ELF-1 (cell line): ENCODE measurements at regions not wholly inside any gene's neighbourhood (a gene's known extent, or its start where the extent isn't known, plus 50 kb on each side); places are given as distances from the start of the nearest gene placed in this dataset.

Experiments
- DNase-seq: peaks from one replicate; pipeline ENCODE4 v3.0.0-alpha.2; 2016; ENCODE audit warnings: low read depth, low spot score

GRCh38 chr11:104339380-104339831, 175.5 kb upstream of the PDGFD start:
- DNase-seq: no peak

GRCh38 chr11:104338186-104338585, 174.2 kb upstream of the PDGFD start:
- no peak for DNase-seq

- no peak for DNase-seq
Observed at GRCh38 chr11:104337273-104337672, 173.3 kb upstream of the PDGFD start.

- DNase-seq: peak; percentile 34
Observed at GRCh38 chr11:104333977-104334376, 170.0 kb upstream of the PDGFD start.

GRCh38 chr11:104332110-104332509, 168.2 kb upstream of the PDGFD start:
- DNase-seq: peak; percentile 68

- DNase-seq: no peak
Observed at GRCh38 chr11:104329078-104329665, 165.2 kb upstream of the PDGFD start.

- DNase-seq: no peak
Observed at GRCh38 chr11:104328512-104328907, 164.6 kb upstream of the PDGFD start.

GRCh38 chr11:104327861-104328511, 164.0 kb upstream of the PDGFD start:
- no peak for DNase-seq

GRCh38 chr11:104325093-104325492, 161.1 kb upstream of the PDGFD start:
- DNase-seq: no peak

- DNase-seq: no peak
Observed at GRCh38 chr11:104324276-104324675, 160.3 kb upstream of the PDGFD start.

- DNase-seq: no peak
Observed at GRCh38 chr11:104323841-104324240, 159.9 kb upstream of the PDGFD start.

GRCh38 chr11:104322696-104323095, 158.7 kb upstream of the PDGFD start:
- no peak for DNase-seq

GRCh38 chr11:104320956-104321355, 157.0 kb upstream of the PDGFD start:
- no peak for DNase-seq

- no peak for DNase-seq
Observed at GRCh38 chr11:104320097-104320496, 156.2 kb upstream of the PDGFD start.

- DNase-seq: no peak
Observed at GRCh38 chr11:104319396-104319795, 155.4 kb upstream of the PDGFD start.

- no peak for DNase-seq
Observed at GRCh38 chr11:104306862-104307474, 143.0 kb upstream of the PDGFD start.

- no peak for DNase-seq
Observed at GRCh38 chr11:104301776-104302175, 137.8 kb upstream of the PDGFD start.

GRCh38 chr11:104291646-104292045, 127.7 kb upstream of the PDGFD start:
- DNase-seq: no peak

- DNase-seq: no peak
Observed at GRCh38 chr11:104286129-104286528, 122.2 kb upstream of the PDGFD start.

GRCh38 chr11:104279587-104279986, 115.6 kb upstream of the PDGFD start:
- no peak for DNase-seq

GRCh38 chr11:104275992-104276391, 112.0 kb upstream of the PDGFD start:
- DNase-seq: no peak

- DNase-seq: no peak
Observed at GRCh38 chr11:104260456-104260855, 96.5 kb upstream of the PDGFD start.

- no peak for DNase-seq
Observed at GRCh38 chr11:104259121-104259610, 95.2 kb upstream of the PDGFD start.
